Caco-2 (cell line): ENCODE measurements at regions not wholly inside any gene's neighbourhood (a gene's known extent, or its start where the extent isn't known, plus 50 kb on each side); places are given as distances from the start of the nearest gene placed in this dataset.

Experiments
- BruUV-seq: library from RNA; stranded (reverse); fragments of 400-500 nt; replicated peaks from 2 replicates; lab custom pipeline; 2021; lab: Mats Ljungman, UMichigan
- CTCF ChIA-PET: fragments of 300-600 bp; sonication (Branson Sonifier 250); formaldehyde crosslinking; loops from one replicate; lab custom pipeline; 2022; ENCODE audit warnings: antibody characterized with exemption; lab: Charles Lee
- POLR2A ChIA-PET: fragments of 300-600 bp; sonication (Branson Sonifier 250); formaldehyde crosslinking; loops from one replicate; lab custom pipeline; 2022; ENCODE audit warnings: antibody characterized with exemption; lab: Charles Lee
- DNase-seq, 2 experiments: peaks; one replicate each; pipeline versions ENCODE4 v3.0.0 to v3.0.0-alpha.2; 2020 to 2022
- H3K27me3 ChIP-seq: replicated peaks from 2 replicates; pipeline ENCODE4 v1.6.0; 2011; ENCODE audit warnings: low read length; ENCODE audit not compliant: control insufficient read depth, insufficient read depth
- H3K36me3 ChIP-seq: 2 replicates; pipeline ENCODE4 v1.5.1; 2011; ENCODE audit warnings: low read length; ENCODE audit not compliant: control insufficient read depth, insufficient read depth
- H3K4me1 ChIP-seq: fragments of 250-450 bp; sonication (Bioruptor Pico); 2 replicates; pipeline ENCODE4 v1.5.1; 2020; ENCODE audit warnings: mild to moderate bottlenecking
- H3K4me3 ChIP-seq: 2 replicates; pipeline ENCODE4 v1.5.1; 2011; ENCODE audit warnings: low read depth, mild to moderate bottlenecking, control low read depth, low read length
- H3K9me3 ChIP-seq: fragments of 250-450 bp; sonication (Bioruptor Pico); 2 replicates; pipeline ENCODE4 v1.5.1; 2020; ENCODE audit warnings: mild to moderate bottlenecking, moderate library complexity
- H3K27ac Mint-ChIP-seq: one replicate; pipeline ENCODE4 v1.8.0; 2022; ENCODE audit warnings: mixed read lengths; ENCODE audit not compliant: unreplicated experiment
- H3K27me3 Mint-ChIP-seq: one replicate; pipeline ENCODE4 v1.8.0; 2022; ENCODE audit warnings: mixed read lengths; ENCODE audit not compliant: insufficient read depth, unreplicated experiment
- H3K36me3 Mint-ChIP-seq: one replicate; pipeline ENCODE4 v1.8.0; 2022; ENCODE audit warnings: mild to moderate bottlenecking, mixed read lengths; ENCODE audit not compliant: insufficient read depth, unreplicated experiment
- H3K4me1 Mint-ChIP-seq: one replicate; pipeline ENCODE4 v1.8.0; 2022; ENCODE audit warnings: low read depth, mixed read lengths; ENCODE audit not compliant: unreplicated experiment
- H3K4me3 Mint-ChIP-seq: one replicate; pipeline ENCODE4 v1.8.0; 2022; ENCODE audit warnings: mild to moderate bottlenecking, moderate library complexity, mixed read lengths; ENCODE audit not compliant: unreplicated experiment
- H3K9me3 Mint-ChIP-seq: one replicate; pipeline ENCODE4 v1.8.0; 2022; ENCODE audit warnings: mixed read lengths; ENCODE audit not compliant: unreplicated experiment
- CTCF ChIP-seq, 2 experiments: fragments of 200-600 bp in 1 of 2; IDR thresholded peaks; 1 replicate in 1 of 2; 2 replicates in 1 of 2; pipeline versions ENCODE4 v1.5.1 to v1.8.0; 2011 to 2022; ENCODE audit warnings: antibody characterized with exemption in 1 of 2, control low read depth in 1 of 2, inconsistent platforms in 1 of 2, low read depth in 1 of 2, low read length in 1 of 2, mild to moderate bottlenecking in 1 of 2, moderate library complexity in 1 of 2; ENCODE audit not compliant: insufficient read depth in 1 of 2, severe bottlenecking in 1 of 2, unreplicated experiment in 1 of 2
- intact Hi-C: fragments of 100-400 bp; cut with micrococcal nuclease; formaldehyde crosslinking; loops from one replicate; pipeline ENCODE4 v1.10.0; 2022; ENCODE audit not compliant: unreplicated experiment

GRCh38 chr4:13881892-13882291 lies 254.4 kb upstream of the BOD1L1 start:
- Histone ChIP-seq H3K4me3 (no peak overlapping the region), H3K36me3 (no peaks in the 10 kb centered on the region), H3K4me1 (peaks cover 5% of the 10 kb centered on the region), H3K27me3 (no peaks in the 10 kb centered on the region), H3K9me3 (no peaks in the 10 kb centered on the region)
- DNase-seq = no peak
- ChIA-PET CTCF (no interaction called here), POLR2A (no interaction called here)
- Mint-ChIP-seq H3K9me3 (peaks cover 8% of the 10 kb centered on the region), H3K36me3 (no peaks in the 10 kb centered on the region), H3K4me3 (no peak overlapping the region), H3K27ac (no peak overlapping the region), H3K27me3 (no peaks in the 10 kb centered on the region), H3K4me1 (no peaks in the 10 kb centered on the region)
- intact Hi-C loops = no loop called here
- TF ChIP-seq CTCF (IDR thresholded peaks at IDR 0.05; ENCODE audit: insufficient read depth in 1 of 2, low read depth in 1 of 2, low read length in 1 of 2, severe bottlenecking in 1 of 2, unreplicated experiment in 1 of 2) = no peak
- no TSS peak for BruUV-seq

DNA sequence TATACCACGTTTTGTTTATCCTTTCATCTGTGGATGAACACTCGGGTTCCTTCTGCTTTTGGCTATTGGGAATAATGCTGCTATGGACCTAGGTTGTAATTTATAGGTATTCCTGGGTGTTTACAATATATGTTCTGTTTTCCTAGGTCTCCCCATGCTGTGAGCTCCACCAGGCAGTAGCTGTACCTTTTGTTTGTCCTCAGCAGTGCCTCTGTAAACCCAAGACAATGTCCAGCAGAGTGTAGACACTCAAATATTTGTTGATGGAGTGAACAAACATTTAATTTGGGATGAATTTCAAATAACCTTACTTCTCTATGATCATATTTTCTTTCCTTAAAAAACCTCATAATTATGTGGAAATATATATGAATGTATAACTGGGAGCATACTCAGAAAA lies 259.5 kb upstream of the BOD1L1 start:
- Mint-ChIP-seq H3K27ac (no peak overlapping the region), H3K27me3 (no peaks in the 10 kb centered on the region), H3K9me3 (peaks cover 27% of the 10 kb centered on the region), H3K36me3 (no peaks in the 10 kb centered on the region), H3K4me1 (peaks cover 9% of the 10 kb centered on the region), H3K4me3 (no peak overlapping the region)
- Histone ChIP-seq H3K36me3 (no peaks in the 10 kb centered on the region), H3K4me1 (peaks cover 9% of the 10 kb centered on the region), H3K9me3 (no peaks in the 10 kb centered on the region), H3K4me3 (no peak overlapping the region), H3K27me3 (no peaks in the 10 kb centered on the region)
- ChIA-PET POLR2A (no interaction called here), CTCF (no interaction called here)
- no peak for TF ChIP-seq CTCF (IDR thresholded peaks at IDR 0.05; ENCODE audit: insufficient read depth in 1 of 2, low read depth in 1 of 2, low read length in 1 of 2, severe bottlenecking in 1 of 2, unreplicated experiment in 1 of 2)
- no TSS peak for BruUV-seq
- intact Hi-C loops = no loop called here
- no peak for DNase-seq

DNA sequence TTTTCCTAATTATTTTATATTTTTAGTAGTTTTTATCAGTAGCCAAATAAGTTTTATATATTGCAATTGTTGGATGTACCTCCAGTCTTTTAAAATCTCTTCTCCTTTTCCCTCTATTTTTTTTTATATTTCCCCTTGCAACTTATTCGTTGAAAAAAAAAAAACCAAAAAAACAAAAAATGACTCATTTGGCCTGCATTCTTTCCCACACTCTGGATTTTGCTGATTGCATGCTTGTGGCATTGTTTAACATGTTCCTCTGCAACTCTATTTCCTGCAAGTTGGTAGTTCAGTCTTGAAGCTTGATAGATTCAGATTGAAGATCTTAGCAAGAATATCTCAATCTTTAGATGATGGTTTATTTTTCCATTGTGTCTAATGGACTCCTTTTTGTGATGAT lies 260.6 kb upstream of the BOD1L1 start:
- ChIA-PET CTCF (no interaction called here), POLR2A (no interaction called here)
- H3K4me3 ChIP-seq = no peak overlapping the region
- no peak overlapping the region for H3K4me3 Mint-ChIP-seq
- no TSS peak for BruUV-seq
- no peak overlapping the region for H3K27ac Mint-ChIP-seq
- no peaks in the 10 kb centered on the region for H3K9me3 ChIP-seq
- intact Hi-C loops = no loop called here
- peaks cover 27% of the 10 kb centered on the region for H3K9me3 Mint-ChIP-seq
- no peaks in the 10 kb centered on the region for H3K36me3 ChIP-seq
- H3K36me3 Mint-ChIP-seq = no peaks in the 10 kb centered on the region
- H3K27me3 Mint-ChIP-seq = no peaks in the 10 kb centered on the region
- no peak for DNase-seq
- TF ChIP-seq CTCF (IDR thresholded peaks at IDR 0.05; ENCODE audit: insufficient read depth in 1 of 2, low read depth in 1 of 2, low read length in 1 of 2, severe bottlenecking in 1 of 2, unreplicated experiment in 1 of 2) = no peak
- peaks cover 19% of the 10 kb centered on the region for H3K4me1 Mint-ChIP-seq
- H3K27me3 ChIP-seq = no peaks in the 10 kb centered on the region
- peaks cover 20% of the 10 kb centered on the region for H3K4me1 ChIP-seq
